ENCODE measurements at regions not wholly inside any gene's neighbourhood (a gene's known extent, or its start where the extent isn't known, plus 50 kb on each side); places are given as distances from the start of the nearest gene placed in this dataset.
A peak's percentile ranks its signal among the peaks of the same experiment; 100 is the strongest.
"Not testable (repeated sequence)": the region's sequence is repeated elsewhere in the genome, so short reads cannot be mapped to it uniquely, and the experiment has no call there.

DNA sequence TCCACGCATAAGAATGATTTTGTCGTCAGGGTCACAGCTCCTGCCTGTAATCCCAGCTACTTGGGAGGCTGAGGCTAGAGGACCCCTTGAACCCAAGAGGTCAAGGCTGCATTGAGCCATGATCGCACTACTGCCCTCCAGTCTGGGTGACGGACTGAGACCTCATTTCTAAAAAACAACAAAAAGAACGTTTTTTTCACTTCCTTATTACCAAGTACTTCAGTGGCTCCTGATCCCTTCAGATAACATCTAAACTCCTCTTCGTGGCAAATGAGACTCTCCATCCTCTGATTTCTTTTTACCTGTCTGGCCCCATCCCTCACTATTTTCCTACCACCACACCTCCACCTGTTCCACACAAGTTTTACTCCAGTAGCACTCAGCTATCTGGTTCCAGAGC, 105.4 kb upstream of the TLK1 start:
- DNase-seq (ENCODE audit: low read depth) = no peak

DNA sequence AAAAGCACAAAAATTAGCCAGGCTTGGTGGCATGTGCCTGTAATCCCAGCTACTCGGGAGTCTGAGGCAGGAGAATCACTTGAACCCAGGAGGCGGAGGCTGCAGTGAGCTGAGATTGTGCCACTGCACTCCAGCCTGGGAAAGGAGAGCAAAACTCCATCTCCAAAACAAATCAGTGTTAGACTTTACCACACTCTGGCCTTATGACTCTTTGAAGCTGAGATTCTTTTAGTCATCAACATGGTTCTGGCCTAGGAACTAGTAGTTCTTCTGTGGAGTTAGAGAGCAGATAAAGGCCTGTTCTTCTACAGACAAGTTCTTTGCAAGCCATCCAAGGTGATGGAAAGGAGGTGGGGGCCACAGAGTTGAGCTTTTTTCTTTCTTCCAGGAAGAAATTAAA, 100.8 kb upstream of the TLK1 start:
- not testable (repeated sequence) for DNase-seq (ENCODE audit: low read depth)

DNA sequence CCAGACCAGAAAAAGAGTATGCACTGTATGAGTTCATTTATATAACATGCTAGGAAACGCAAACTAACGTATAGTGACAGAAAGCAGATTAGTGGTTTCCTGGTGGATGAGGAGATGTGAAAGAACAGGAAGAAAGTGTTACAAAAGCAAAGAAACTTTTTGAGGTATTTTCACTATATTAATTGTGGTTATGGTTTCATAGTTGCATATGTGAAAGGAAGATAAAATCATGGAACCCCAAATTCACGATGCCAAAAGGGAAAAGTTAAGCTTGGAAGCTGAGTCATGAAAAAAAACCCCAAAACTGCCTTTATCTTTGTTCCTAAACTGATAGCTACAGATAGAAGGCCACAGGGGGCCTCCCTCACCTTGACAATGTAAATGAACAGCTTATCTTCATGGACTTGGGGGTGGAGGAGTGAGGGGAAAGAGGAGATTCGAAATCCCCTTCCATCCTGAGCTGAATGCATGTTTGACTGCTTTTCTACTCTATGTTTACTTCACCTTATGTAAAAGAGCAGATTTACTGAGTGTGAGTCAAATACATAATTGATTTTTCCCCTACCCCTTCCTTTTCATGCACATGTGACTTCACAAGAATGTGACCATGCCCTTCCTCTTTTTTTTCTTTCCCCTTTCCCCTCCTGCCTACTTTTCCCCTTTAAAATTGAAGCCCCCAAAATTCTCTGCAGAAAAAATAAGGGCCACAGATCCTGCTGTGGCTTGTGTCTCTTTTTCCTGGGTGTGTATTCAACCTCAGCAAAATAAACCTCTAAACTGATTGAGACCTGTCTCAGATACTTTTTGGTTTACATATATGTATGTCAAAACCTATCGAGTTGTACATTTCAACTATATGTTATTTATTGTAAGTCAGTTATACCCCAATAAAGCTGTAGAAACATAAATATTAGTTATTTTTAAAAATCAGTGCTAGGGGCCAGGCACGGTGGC, 100.1 kb upstream of the TLK1 start:
- no peak for DNase-seq (ENCODE audit: low read depth)

DNA sequence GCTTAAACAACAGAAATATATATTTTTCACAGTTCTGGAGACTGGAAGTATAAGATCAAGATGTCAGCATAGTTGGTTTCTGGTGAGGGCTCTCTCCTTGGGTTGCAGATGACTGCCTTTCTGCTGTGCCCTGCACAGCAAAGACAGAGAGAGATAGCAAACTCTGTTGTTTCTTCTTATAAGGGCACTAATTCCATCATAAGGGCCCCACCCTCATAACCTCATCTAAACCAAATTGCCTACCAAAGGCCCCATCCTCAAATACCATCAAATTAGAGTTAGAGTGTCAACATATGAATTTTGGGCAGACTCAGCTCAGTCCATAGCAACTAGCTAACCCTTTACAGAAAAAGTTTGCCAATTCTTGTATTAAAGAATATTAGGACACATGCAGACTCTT, 94.0 kb upstream of the TLK1 start:
- DNase-seq (ENCODE audit: low read depth) = no peak

DNA sequence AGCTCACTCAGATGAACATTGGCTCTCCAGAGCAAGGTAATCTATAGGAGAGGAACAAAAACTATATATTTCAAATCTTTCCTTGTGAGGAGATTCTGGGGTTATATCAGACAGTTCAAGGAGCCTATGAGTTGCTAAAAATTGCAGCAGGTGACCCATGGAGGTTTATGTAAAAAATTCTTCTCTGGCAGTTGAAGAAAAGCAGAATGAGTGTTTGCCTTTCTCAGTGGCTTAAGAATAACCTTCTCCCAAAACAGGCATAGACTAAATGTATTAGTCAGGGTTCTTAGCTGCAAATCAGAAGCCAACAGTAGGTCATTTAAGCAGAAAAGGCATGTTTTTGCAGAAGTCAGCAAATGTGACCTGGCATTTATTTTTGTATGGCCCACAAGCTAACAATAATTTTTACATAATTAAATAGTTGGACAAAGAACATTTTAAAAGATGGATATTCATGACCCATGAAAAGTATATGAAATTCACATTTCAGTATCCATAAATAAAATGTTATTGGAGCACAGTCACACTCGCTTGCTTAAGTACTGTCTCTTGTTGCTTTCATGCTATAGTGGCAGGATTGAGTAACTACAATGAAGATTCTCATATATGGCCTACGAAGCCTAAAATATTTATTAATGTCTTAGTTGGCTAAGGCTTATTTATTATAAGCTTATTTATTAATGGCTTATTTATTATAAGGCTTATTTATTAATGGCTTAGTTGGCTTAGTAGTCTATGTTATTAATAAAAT, 93.4 kb upstream of the TLK1 start:
- no peak for DNase-seq (ENCODE audit: low read depth)

DNA sequence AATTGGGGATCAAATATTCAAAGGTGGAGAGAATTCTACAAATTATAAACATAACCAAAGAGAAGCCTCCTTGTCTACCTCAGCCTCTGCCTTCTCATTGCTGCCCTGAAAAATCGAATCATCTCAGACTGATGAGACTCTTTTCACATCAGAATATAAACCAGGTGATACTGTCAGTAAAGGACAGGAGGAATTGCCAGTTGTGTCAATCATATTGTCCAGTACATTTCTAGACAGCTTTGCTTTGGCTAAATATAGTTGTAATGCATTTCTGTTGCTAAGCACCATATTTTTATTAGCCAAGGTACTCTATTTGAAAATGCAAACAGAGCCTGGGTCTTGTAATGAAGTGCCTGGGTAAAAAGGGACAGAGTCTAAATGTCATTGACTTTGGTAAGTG, 92.6 kb upstream of the TLK1 start:
- DNase-seq (ENCODE audit: low read depth) = no peak

DNA sequence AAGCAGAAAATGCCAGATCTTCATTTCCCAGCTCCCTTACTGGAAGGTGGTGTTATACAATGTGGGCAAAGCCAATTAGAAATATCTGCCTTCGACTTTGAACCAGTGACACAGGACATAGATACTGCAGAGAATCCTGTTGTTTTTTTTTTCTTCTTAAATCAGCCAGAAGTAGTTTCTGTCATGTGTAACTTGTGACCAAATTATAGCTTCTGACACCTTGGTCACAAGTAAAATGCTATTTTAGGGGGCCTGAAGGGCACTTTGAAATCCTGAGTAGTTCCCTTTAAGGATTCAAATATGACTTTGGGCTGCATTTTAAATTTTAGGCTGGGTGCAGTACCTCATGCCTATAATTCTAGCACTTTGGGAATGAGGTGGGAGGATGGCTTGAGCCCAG, 89.0 kb upstream of the TLK1 start:
- no peak for DNase-seq (ENCODE audit: low read depth)

DNA sequence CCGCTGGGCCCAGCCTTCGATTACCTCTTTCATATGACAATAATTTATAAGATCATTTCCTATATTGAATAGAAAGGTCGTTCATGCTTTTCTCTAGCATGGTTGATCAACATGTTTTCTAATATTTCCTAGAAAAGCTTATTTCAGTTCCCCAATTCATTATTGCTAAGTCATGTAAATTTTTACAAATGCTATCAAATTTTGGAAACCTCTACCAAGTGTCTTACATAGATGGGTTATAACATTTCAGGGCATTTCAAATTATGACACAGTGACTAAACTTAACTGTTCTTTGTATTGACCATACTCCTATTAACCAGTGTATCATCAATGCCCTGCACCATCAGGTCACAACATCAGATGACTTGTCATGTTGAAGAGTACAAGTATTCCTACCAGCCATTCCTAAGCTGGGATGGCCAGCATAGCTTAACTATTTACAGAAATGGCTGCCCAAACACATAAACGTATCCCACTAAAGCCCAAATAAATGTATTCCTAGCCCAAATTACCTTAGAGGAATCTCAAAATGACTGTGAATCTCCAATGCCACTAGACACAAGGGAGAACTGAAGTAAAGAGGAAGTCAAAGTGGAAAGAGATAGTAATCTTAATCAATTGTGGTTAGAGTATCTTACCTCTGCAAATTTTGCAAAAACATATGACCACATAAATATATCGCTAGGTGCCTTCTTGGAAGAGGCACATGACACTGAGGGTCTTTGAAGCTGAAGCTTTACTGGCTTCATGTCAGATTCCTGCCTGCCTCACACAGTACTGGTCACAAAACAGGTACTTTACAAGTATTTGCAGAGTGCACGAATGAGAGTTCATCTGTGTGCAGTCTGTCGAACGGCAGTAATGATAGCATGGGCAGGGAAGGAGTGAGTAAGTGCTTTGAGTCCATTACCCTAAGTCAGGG, 87.3 kb upstream of the TLK1 start:
- DNase-seq (ENCODE audit: low read depth) = no peak

DNA sequence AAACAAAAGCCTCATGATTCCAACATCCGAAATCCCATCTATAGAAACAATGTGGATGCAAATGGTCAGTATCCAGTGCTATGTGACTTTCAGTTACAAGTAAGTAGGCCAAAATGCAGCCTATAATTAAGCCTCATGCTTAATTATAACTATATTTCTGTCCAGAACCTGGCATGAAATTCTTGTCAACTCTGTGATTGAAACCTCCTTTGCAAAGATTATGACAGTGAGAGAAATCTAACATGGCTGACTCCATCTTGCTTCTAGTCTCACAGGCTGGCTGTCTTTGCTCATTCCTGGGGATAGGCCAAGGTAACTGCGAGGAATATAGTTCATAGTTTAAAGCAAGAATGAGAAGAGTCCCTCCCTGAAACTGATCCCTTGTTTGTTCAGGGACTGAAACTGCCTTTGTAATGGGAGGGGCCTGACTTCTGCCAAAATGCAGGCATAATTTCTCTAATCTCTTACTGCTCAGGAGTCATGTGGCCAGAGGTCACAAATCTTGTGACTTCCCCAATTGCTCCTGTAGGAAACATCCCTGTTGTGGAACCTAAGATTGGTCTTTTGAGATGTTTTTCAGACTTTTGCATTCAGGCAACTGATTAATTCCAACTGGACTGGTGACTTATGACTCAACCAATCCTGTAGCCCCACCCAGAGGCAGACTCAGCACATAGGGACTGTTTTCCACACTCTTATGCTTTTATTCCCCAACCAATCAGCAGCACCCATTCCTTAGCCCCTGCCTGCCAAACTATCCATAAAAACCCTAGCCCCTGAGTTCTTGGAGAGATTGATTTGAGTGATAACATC, 84.5 kb upstream of the TLK1 start:
- DNase-seq (ENCODE audit: low read depth) = no peak

DNA sequence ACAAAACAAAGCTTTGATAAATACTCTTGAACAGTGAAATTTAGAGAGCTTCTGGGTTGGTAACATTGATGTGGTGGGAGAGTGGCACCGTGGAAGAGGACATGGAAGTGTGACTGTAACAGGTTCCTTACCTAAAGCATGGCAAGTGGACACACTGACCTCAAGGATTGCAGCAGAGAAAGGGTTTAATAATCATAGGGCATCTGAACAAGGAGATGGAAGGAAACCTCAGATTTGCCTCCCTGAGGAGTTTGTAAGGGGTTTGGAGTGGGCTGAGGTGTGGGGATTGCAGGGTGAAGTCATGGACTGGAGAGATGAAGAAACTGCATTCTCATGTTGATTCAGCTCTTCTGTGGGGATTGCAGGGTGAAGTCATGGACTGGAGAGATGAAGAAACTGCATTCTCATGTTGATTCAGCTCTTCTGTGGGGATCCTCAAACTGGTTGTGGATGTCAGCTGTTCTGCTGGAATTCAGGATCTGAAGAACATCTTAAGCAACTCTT, 83.8 kb upstream of the TLK1 start:
- DNase-seq (ENCODE audit: low read depth) = peak; percentile 32

DNA sequence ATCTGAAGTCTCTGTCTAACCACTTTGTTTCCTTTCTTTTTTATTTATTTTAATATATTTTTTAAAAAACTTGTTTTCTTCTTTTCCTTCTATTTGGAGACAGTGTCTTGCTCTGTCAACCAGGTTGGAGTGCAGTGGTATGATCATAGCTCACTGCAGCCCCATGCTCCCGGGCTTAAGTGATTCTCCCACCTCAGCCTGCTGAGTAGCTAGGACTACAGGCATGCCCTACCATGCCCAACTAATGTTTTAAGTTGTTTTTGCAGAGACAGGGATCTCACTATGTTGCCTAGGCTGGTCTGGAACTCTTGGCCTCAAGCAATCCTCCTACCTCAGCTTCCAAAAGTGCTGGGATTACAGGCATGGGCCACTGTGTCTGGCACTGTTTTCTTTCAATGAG, 81.1 kb upstream of the TLK1 start:
- DNase-seq (ENCODE audit: low read depth) = no peak

DNA sequence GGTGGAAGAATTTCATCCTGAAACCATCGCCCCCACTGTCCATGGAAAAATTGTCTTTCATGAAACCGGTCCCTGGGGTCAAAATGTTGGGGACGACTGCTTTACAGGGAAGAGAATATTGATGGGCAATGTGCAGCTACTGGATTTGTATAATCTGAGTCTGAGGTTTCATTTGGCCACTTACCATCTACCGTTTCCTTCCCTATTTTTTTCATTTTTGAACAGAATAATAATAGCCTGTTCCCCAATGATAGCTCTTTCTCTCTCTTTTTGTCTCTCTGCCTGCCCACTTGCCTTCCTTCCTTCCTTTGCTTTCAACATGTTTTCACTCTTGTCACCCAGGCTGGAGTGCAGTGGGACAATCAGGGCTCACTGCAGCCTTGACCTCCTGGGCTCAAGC, 78.3 kb upstream of the TLK1 start:
- DNase-seq (ENCODE audit: low read depth) = no peak

DNA sequence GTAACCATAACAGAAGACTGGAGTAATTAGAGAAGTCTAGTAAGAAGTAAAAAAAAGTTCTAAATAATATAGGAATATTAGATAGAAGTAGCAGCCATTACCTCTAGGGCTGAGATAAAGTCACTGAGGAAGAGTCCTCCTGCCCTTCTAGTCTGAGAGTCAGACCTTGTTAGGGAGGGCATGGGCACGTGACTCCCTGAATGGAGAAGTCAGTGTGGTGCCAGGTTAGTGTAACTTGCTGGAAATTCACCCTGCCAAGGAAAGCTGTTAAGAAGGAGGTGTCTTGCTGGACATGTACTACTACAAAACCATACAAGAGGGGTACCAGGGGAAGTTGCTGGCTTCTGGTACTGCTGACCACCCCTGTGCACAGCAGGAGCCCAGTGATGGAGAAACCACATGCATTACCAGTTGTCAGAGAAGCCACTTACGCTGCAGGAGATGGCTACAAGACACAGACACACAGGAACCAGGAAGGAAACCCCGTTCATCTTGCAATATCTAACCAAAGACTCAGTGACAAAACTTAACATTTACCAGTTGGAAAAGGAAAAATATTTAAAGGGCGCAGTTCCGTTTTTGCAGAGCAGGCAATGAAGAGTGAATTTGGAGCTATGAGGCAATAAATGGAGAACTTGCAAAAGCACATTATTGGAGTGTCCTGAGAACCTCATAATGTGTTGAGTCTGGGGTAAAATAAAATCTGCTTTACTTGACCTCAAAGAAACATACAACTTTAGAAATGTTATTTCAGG, 77.2 kb upstream of the TLK1 start:
- DNase-seq (ENCODE audit: low read depth) = no peak

DNA sequence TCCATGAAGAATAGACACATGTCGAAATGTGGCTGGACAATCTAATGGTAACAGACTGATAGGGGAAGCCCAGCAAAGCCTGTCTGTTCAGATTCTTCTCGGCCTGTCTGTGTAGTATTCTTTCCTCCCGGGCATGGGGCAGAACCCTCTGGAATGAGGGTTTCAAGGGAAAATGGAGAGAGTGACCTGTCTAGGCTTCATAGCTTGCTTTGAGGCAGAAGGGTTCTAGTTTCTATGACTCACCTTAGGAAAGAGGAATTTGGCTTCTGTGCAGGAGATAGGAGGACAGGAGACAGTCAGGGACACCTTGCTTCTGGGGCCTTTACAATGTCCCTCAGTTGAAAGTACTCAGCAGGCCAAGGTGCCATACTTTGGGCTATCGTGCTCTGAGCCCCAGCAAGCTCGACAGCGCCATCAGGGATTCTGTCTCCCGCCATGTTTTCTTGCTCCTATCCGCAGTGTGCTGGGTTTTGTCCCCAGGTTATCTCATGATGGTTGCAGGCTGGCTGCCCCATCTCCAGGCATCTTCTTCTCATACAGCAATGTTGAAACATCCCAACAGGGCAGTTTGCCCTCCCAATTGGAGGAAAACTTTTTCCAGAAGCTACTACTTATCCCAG, 74.7 kb upstream of the TLK1 start:
- DNase-seq (ENCODE audit: low read depth) = no peak

DNA sequence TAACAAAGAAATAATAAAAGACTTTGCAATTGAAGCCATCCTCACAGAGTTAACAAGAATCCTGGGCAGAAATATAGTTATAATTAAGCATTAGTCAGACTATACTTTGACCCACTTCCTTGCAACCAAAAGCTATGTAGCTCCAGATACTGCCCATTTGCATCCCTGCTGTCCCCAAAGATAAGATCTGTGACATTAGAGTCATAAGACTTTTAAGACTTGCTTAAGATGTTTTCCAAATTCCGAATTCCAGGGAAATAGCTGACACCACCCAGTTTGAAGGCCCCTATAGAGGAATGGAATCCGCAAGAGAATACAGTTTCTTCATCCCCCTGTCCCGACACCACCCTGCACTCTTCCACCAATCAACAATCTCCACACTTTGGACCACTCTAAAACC, 69.5 kb upstream of the TLK1 start:
- no peak for DNase-seq (ENCODE audit: low read depth)

DNA sequence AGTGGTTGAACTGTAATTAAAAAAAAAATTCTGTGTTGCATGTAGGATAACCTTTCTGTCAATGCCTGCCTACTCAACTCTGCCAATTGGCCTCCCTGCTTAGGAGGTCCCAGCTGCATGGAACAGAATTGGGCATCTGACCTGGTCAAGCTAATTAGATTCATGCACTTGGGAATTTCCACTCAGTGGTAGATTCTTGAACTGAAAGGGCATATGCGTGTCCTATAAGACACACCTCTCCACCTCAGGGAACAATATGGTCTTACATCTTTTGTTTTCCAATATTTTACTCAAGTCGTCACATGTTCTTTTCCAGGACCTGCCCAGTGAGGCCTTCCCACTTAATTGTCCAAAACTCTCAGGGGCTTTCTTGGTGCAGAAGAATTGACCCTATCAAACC, 68.1 kb upstream of the TLK1 start:
- no peak for DNase-seq (ENCODE audit: low read depth)

DNA sequence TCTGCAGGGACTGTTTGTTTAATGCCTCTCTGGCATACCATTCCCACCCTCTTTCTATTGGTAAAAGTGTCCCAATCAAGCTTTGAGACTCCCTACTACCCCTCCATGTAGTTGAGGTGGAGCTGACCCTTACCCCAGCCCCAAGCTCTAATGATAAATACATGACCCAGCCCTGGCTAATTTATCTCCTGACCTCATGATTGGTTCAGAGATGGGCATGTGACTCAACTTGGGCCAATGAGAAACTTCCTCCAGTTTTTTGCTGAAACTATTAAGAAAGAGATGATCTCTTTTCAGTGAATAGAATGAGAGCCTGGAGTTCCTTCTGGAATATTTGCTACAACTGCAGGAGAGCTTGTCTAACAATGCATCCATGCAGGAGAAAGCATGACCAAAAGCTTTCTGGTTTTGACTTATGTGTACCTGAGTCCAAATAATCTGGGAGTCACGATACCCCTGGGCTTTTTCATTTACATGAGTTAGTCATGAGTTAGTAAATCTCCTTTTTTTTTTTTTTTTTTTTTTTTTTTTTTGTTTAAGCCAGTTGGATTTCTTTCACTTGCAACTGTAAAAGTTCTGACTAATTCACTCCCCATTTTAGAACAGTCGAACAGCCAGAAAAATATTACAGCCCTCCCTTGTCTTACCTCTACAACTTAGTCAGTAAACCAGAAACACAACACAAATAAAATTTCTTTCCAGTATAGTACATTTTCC, 66.5 kb upstream of the TLK1 start:
- DNase-seq (ENCODE audit: low read depth) = no peak

DNA sequence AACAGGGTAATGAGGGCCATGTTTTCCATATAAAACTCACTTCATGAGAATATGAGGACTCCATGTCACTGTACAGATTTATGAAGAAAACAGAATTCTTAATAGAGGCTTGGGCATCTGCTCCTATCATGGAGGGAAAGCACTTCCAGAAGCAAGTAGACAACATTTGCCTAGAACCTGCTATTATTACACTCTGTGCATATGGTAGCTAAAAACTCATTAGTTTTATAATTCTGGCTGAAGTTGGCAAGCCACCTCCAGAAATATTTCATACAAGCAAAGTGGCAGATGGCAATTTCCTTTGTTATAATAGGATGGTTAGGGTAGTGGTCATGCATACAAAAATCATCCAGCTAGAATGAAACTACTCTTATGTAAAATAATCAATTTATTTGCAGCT, 65.8 kb upstream of the TLK1 start:
- DNase-seq (ENCODE audit: low read depth) = no peak

DNA sequence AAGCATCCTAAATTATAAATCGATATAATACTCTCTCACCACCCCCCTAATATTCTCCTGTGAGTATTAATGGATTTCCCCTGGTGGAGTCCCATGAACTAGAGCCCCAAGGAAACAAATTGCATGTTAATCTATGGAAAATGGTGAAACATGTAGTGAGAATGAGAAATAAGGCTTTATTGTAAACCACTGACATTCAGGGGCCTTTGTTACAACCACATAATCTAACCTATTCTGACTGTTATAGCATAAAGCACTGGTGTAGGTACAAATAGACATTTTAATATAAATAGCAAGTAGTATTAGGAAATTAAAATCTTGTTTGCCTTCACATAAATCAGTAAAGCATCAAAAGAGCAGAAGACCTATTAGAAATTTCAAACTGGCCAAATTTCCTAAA, 65.3 kb upstream of the TLK1 start:
- no peak for DNase-seq (ENCODE audit: low read depth)

All from myocyte (in vitro differentiated cells).